Activated CD8-positive, alpha-beta memory T cell treated with anti-CD3 and anti-CD28 coated beads for 48 hours (primary cell): ENCODE measurements at regions not wholly inside any gene's neighbourhood (a gene's known extent, or its start where the extent isn't known, plus 50 kb on each side); places are given as distances from the start of the nearest gene placed in this dataset.
"Not testable (repeated sequence)": the region's sequence is repeated elsewhere in the genome, so short reads cannot be mapped to it uniquely, and the experiment has no call there.

Source experiments
- DNase-seq, 3 experiments: peaks; one replicate each; pipeline ENCODE4 v3.0.0-alpha.2; 2020; ENCODE audit warnings: low read depth in 2 of 3, low spot score in 2 of 3

GRCh38 chr3:94573337-94573736 is 510.5 kb downstream of the NSUN3 start:
- DNase-seq, result no peak

- no peak for DNase-seq
These were observed 524.4 kb downstream of the NSUN3 start for GRCh38 chr3:94587291-94587690.

- no peak for DNase-seq
These were observed 530.8 kb downstream of the NSUN3 start for GRCh38 chr3:94593526-94594150.

GRCh38 chr3:94596141-94596540 is 533.3 kb downstream of the NSUN3 start:
- no peak for DNase-seq

- no peak for DNase-seq
These were observed 534.2 kb downstream of the NSUN3 start for GRCh38 chr3:94596887-94597566.

- no peak for DNase-seq
These were observed 544.9 kb downstream of the NSUN3 start for GRCh38 chr3:94607778-94608177.

GRCh38 chr3:94609908-94610307 is 547.0 kb downstream of the NSUN3 start:
- DNase-seq, result no peak

GRCh38 chr3:94611596-94611995 is 548.7 kb downstream of the NSUN3 start:
- DNase-seq, result no peak

- no peak for DNase-seq
These were observed 549.8 kb downstream of the NSUN3 start for GRCh38 chr3:94612631-94613030.

GRCh38 chr3:94614192-94614591 is 551.3 kb downstream of the NSUN3 start:
- DNase-seq, result no peak

GRCh38 chr3:94615275-94616065 is 552.6 kb downstream of the NSUN3 start:
- no peak for DNase-seq

- DNase-seq, result no peak
These were observed 554.0 kb downstream of the NSUN3 start for GRCh38 chr3:94616833-94617232.

GRCh38 chr3:94617312-94617711 is 554.5 kb downstream of the NSUN3 start:
- DNase-seq, result no peak

- DNase-seq, result no peak
These were observed 556.8 kb downstream of the NSUN3 start for GRCh38 chr3:94619643-94620042.

- DNase-seq, result no peak
These were observed 563.7 kb downstream of the NSUN3 start for GRCh38 chr3:94626573-94626972.

GRCh38 chr3:94627689-94628088 is 564.8 kb downstream of the NSUN3 start:
- DNase-seq, result no peak

GRCh38 chr3:94643400-94643799 is 580.5 kb downstream of the NSUN3 start:
- DNase-seq, result no peak

- no peak for DNase-seq
These were observed 582.9 kb downstream of the NSUN3 start for GRCh38 chr3:94645790-94646189.

- DNase-seq, result no peak
These were observed 584.3 kb downstream of the NSUN3 start for GRCh38 chr3:94647131-94647530.

- DNase-seq, result not testable (repeated sequence)
These were observed 585.7 kb downstream of the NSUN3 start for GRCh38 chr3:94648270-94649180.

- DNase-seq, result no peak
These were observed 591.2 kb downstream of the NSUN3 start for GRCh38 chr3:94654096-94654495.
